Ishikawa (cell line): ENCODE measurements at regions not wholly inside any gene's neighbourhood (a gene's known extent, or its start where the extent isn't known, plus 50 kb on each side); places are given as distances from the start of the nearest gene placed in this dataset.

Experiments
- CEBPB ChIP-seq: IDR thresholded peaks from 2 replicates; pipeline ENCODE4 v1.6.1; 2012
- EP300 ChIP-seq: IDR thresholded peaks from 2 replicates; pipeline ENCODE4 v1.6.1; 2012; ENCODE audit warnings: borderline replicate concordance
- FOXM1 ChIP-seq: IDR thresholded peaks from 2 replicates; pipeline ENCODE4 v1.6.1; 2012; ENCODE audit warnings: low read depth, borderline replicate concordance
- NFIC ChIP-seq: IDR thresholded peaks from 2 replicates; pipeline ENCODE4 v1.6.1; 2012
- RAD21 ChIP-seq: IDR thresholded peaks from 2 replicates; pipeline ENCODE4 v1.6.1; 2012; ENCODE audit warnings: low read depth
- TAF1 ChIP-seq: IDR thresholded peaks from 2 replicates; pipeline ENCODE4 v1.6.1; 2012; ENCODE audit warnings: low read depth, mild to moderate bottlenecking
- TCF12 ChIP-seq: IDR thresholded peaks from 2 replicates; pipeline ENCODE4 v1.6.1; 2012; ENCODE audit warnings: low read depth
- YY1 ChIP-seq: IDR thresholded peaks from 2 replicates; pipeline ENCODE4 v1.6.1; 2012; ENCODE audit warnings: low read depth
- TF ChIP-seq, protein P1 (sequence below): IDR thresholded peaks from 2 replicates; pipeline ENCODE4 v1.6.1; 2012; ENCODE audit warnings: low read depth, mild to moderate bottlenecking
- TF ChIP-seq, protein P2 (sequence below): IDR thresholded peaks from 2 replicates; pipeline ENCODE4 v1.6.1; 2012
- TF ChIP-seq, protein P3 (sequence below): IDR thresholded peaks from 2 replicates; pipeline ENCODE4 v1.6.1; 2012

- no peak for TF ChIP-seq EP300
- TF ChIP-seq TCF12: no peak
- TF ChIP-seq, protein P1, sequence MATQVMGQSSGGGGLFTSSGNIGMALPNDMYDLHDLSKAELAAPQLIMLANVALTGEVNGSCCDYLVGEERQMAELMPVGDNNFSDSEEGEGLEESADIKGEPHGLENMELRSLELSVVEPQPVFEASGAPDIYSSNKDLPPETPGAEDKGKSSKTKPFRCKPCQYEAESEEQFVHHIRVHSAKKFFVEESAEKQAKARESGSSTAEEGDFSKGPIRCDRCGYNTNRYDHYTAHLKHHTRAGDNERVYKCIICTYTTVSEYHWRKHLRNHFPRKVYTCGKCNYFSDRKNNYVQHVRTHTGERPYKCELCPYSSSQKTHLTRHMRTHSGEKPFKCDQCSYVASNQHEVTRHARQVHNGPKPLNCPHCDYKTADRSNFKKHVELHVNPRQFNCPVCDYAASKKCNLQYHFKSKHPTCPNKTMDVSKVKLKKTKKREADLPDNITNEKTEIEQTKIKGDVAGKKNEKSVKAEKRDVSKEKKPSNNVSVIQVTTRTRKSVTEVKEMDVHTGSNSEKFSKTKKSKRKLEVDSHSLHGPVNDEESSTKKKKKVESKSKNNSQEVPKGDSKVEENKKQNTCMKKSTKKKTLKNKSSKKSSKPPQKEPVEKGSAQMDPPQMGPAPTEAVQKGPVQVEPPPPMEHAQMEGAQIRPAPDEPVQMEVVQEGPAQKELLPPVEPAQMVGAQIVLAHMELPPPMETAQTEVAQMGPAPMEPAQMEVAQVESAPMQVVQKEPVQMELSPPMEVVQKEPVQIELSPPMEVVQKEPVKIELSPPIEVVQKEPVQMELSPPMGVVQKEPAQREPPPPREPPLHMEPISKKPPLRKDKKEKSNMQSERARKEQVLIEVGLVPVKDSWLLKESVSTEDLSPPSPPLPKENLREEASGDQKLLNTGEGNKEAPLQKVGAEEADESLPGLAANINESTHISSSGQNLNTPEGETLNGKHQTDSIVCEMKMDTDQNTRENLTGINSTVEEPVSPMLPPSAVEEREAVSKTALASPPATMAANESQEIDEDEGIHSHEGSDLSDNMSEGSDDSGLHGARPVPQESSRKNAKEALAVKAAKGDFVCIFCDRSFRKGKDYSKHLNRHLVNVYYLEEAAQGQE: no peak
- no peak for TF ChIP-seq YY1
- TF ChIP-seq RAD21: no peak
- no peak for TF ChIP-seq CEBPB
- no peak for TF ChIP-seq FOXM1
- TF ChIP-seq, protein P2, sequence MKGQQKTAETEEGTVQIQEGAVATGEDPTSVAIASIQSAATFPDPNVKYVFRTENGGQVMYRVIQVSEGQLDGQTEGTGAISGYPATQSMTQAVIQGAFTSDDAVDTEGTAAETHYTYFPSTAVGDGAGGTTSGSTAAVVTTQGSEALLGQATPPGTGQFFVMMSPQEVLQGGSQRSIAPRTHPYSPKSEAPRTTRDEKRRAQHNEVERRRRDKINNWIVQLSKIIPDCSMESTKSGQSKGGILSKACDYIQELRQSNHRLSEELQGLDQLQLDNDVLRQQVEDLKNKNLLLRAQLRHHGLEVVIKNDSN: no peak
- no peak for TF ChIP-seq NFIC
- no peak for TF ChIP-seq TAF1
- TF ChIP-seq, protein P3, sequence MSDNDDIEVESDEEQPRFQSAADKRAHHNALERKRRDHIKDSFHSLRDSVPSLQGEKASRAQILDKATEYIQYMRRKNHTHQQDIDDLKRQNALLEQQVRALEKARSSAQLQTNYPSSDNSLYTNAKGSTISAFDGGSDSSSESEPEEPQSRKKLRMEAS: no peak
Measured at GRCh38 chr2:15869871-15870270, 70.5 kb upstream of the MYCN start.
